Stomach (tissue), 8 donors: ENCODE measurements at regions not wholly inside any gene's neighbourhood (a gene's known extent, or its start where the extent isn't known, plus 50 kb on each side); places are given as distances from the start of the nearest gene placed in this dataset.

ENCODE experiments used
- DNase-seq, 2 donors: peaks; one replicate each; pipeline versions ENCODE4 v3.0.0 to v3.0.0-alpha.2; 2013 to 2019
- H3K27ac ChIP-seq, 5 donors: fragments of 200-600 bp in 4 of 5; sonication (generic) in 4 of 5; one replicate each; pipeline ENCODE4 v1.5.1; 2013 to 2019; ENCODE audit warnings: mild to moderate bottlenecking in 1 of 5, moderate library complexity in 1 of 5
- H3K27me3 ChIP-seq, 3 donors: fragments of 200-600 bp; sonication (generic); one replicate each; pipeline ENCODE4 v1.5.1; 2017 to 2019; ENCODE audit warnings: mixed run types in 1 of 3
- H3K36me3 ChIP-seq, 4 donors: fragments of 200-600 bp; sonication (generic); 1 replicate in 3 of 4; 2 replicates in 1 of 4; pipeline ENCODE4 v1.5.1; 2016 to 2019
- H3K4me1 ChIP-seq, 4 donors: fragments of 200-600 bp; sonication (generic); one replicate each; pipeline ENCODE4 v1.5.1; 2016 to 2019
- H3K4me3 ChIP-seq, 4 donors: fragments of 200-600 bp; sonication (generic) in 3 of 4; one replicate each; pipeline ENCODE4 v1.5.1; 2016 to 2019; ENCODE audit warnings: mild to moderate bottlenecking in 1 of 4
- H3K9me3 ChIP-seq, 4 donors: fragments of 200-600 bp; sonication (generic); one replicate each; pipeline ENCODE4 v1.5.1; 2016 to 2019
- EP300 ChIP-seq: sonication (generic); formaldehyde crosslinking; IDR thresholded peaks from one replicate; pipeline ENCODE4 v1.6.1; 2017; ENCODE audit warnings: antibody characterized with exemption
- POLR2A ChIP-seq, 4 donors: fragments of 450-650 bp; IDR thresholded peaks; one replicate each; pipeline ENCODE4 v1.6.1; 2016; ENCODE audit warnings: antibody characterized with exemption in 4 of 4, control low read depth in 2 of 4, mild to moderate bottlenecking in 1 of 4, moderate library complexity in 1 of 4
- POLR2AphosphoS5 ChIP-seq, 3 donors: sonication (generic); formaldehyde crosslinking; IDR thresholded peaks; one replicate each; pipeline ENCODE4 v1.6.1; 2016; ENCODE audit warnings: antibody characterized with exemption in 3 of 3
- WGBS, 5 donors: extraction: QIAGEN DNeasy Blood & Tissue Kit in 3 of 5; methylation state at CpG; one replicate each; pipeline versions ENCODE4 v1.1.5 to v1.1.7; 2013 to 2018; 5-methylcytosine and 5-hydroxymethylcytosine counted together
- intact Hi-C: fragments of 100-400 bp; cut with DNase I; formaldehyde crosslinking; loops from one replicate; pipeline ENCODE4 v1.15.1; 2023; ENCODE audit warnings: low total_unique reads
- TF ChIP-seq, protein P1 (sequence below), 7 experiments: fragments of 450-650 bp in 4 of 7; fragments of 200-600 bp in 3 of 7; sonication (generic) in 3 of 7; IDR thresholded peaks; one replicate each; pipeline ENCODE4 v1.5.1; 2016 to 2019; ENCODE audit warnings: antibody characterized with exemption in 7 of 7, control low read depth in 2 of 7, mild to moderate bottlenecking in 1 of 7
- donor health status: healthy with polysubstance abuse.
- donor health status: Bipolar disorder and iron deficiency.
- donor health status: healthy.

DNA sequence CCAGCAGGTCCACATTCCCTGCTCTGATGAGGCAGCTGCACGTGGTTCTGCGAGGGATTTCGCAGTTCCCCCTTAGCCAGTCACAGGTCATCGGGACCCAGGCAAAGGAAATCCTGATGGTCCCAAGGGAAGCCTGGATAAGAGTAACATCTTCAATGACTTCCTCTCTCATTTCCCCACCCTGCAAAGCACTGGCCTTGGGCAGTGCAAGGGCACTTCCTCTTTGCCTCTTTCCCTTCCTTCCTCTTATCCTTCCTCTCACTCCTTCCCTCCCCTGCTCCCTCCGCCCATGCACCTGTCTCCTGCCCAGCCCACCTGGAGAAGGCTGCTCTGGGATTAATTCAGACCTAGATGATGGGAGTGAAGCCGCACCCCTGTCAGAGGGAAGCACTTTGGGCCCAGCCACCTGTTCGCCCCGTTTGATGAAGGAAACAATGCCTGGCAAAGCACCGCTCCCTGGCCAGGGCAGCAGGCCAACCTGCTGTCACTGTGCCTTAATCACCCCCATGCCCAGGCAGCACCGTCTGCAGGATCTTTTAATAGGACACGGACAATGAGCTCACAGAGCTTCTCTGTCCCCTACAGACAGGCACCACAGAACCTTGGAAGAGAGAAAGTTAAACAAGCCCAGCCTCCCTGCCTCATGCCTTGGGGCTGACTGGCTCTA is 113.5 kb upstream of the PABPC3 start:
- no peak overlapping the region for H3K4me3 ChIP-seq
- H3K27ac ChIP-seq, result no peak overlapping the region
- peaks cover 0 to 44% (median 14%) of the 10 kb centered on the region in 3 donors for H3K27me3 ChIP-seq
- H3K9me3 ChIP-seq, result no peaks in the 10 kb centered on the region
- DNase-seq, result no peak
- no peaks in the 10 kb centered on the region for H3K36me3 ChIP-seq
- no peak for TF ChIP-seq EP300
- TF ChIP-seq POLR2A (IDR thresholded peaks at IDR 0.05), result no peak
- TF ChIP-seq, protein P1, sequence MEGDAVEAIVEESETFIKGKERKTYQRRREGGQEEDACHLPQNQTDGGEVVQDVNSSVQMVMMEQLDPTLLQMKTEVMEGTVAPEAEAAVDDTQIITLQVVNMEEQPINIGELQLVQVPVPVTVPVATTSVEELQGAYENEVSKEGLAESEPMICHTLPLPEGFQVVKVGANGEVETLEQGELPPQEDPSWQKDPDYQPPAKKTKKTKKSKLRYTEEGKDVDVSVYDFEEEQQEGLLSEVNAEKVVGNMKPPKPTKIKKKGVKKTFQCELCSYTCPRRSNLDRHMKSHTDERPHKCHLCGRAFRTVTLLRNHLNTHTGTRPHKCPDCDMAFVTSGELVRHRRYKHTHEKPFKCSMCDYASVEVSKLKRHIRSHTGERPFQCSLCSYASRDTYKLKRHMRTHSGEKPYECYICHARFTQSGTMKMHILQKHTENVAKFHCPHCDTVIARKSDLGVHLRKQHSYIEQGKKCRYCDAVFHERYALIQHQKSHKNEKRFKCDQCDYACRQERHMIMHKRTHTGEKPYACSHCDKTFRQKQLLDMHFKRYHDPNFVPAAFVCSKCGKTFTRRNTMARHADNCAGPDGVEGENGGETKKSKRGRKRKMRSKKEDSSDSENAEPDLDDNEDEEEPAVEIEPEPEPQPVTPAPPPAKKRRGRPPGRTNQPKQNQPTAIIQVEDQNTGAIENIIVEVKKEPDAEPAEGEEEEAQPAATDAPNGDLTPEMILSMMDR (IDR thresholded peaks at IDR 0.05), result no peak
- no peak for TF ChIP-seq POLR2AphosphoS5 (IDR thresholded peaks at IDR 0.05)
- WGBS, 5 donors, result 42 to 59% (median 44%) methylated on average over 9 to 11 of the region's 11 CpGs
- H3K4me1 ChIP-seq, result no peaks in the 10 kb centered on the region
- intact Hi-C loops, result no loop called here

DNA sequence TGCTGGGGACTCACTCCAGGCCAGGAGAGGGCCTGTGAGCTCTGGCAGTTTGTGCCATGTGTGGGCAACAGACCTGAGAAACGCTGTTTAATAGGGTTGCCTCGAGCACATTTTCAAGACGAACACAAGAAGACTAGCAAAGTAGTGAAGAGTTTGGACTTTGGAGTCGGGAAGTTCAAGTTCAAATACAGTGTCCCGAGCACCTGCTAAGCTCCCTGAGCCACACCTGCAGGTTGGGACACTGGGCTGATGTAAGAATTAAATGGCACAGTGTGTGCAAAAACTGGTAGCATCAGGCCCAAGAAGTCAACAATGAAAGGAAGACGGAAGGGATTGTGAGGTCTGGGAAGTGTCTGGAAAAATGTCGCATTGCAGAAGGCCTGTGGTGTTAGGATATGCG is 112.8 kb upstream of the PABPC3 start:
- Histone ChIP-seq H3K36me3 (no peaks in the 10 kb centered on the region), H3K9me3 (no peaks in the 10 kb centered on the region), H3K4me3 (no peak overlapping the region), H3K27me3 (peaks cover 0 to 49% (median 14%) of the 10 kb centered on the region in 3 donors), H3K4me1 (no peaks in the 10 kb centered on the region), H3K27ac (no peak overlapping the region)
- DNase-seq, result no peak
- intact Hi-C loops, result no loop called here
- 70 to 83% (median 73%) methylated on average over 8 of the region's 8 CpGs for WGBS, 5 donors
- no peak for TF ChIP-seq POLR2A (IDR thresholded peaks at IDR 0.05)
- TF ChIP-seq EP300, result no peak

DNA sequence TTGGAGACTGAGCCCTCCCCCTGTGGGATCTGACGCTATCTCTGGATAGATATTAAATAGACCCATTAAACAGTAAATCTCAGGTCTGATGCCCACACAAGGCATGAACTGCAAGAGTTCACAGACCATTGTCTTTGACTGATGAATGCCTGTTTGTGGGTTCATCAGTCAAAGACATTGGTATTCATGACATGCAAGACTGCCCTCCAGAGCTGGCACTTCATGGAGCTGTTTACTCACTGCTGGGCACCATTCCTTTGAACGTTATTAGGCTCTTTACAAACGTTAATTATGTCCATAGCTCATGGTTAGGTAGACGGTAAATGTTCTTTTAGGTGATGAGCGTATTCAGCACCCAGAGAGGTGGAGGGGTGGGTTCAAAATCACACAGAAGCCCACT is 111.8 kb upstream of the PABPC3 start:
- Histone ChIP-seq H3K4me3 (no peak overlapping the region), H3K27me3 (peaks cover 0 to 59% (median 16%) of the 10 kb centered on the region in 3 donors), H3K27ac (no peak overlapping the region), H3K4me1 (no peaks in the 10 kb centered on the region), H3K9me3 (no peaks in the 10 kb centered on the region), H3K36me3 (no peaks in the 10 kb centered on the region)
- WGBS, 5 donors, result 70 to 75% (median 73%) methylated on average over 5 of the region's 5 CpGs
- intact Hi-C loops, result no loop called here
- DNase-seq, result no peak
- no peak for TF ChIP-seq EP300
- TF ChIP-seq POLR2A (IDR thresholded peaks at IDR 0.05), result no peak
- TF ChIP-seq, protein P1 (IDR thresholded peaks at IDR 0.05), result no peak
- no peak for TF ChIP-seq POLR2AphosphoS5 (IDR thresholded peaks at IDR 0.05)

DNA sequence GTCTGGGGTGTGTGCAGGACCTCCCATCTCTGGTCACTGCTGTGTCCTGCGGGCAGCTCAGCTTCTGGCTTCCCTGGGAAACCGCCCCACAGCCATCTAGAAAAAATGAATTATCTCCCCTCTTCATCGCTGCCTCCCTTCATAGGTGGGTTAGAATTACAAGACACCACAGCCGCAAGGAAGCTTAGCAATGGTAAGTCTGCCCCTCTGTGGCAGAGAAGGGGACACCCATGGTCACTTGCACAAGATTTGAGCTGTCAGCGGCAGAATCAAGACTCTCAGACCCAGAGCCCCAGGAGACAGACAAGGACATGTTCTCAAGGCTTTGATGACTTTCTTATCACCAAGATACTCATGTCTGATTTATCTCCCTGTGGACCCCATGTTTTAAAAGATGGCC is 110.8 kb upstream of the PABPC3 start:
- DNase-seq, result no peak
- intact Hi-C loops, result no loop called here
- Histone ChIP-seq H3K4me1 (no peaks in the 10 kb centered on the region), H3K36me3 (no peaks in the 10 kb centered on the region), H3K27ac (no peak overlapping the region), H3K4me3 (no peak overlapping the region), H3K27me3 (peaks cover 0 to 63% (median 17%) of the 10 kb centered on the region in 3 donors), H3K9me3 (no peaks in the 10 kb centered on the region)
- 73 to 84% (median 78%) methylated on average over 2 to 5 of the region's 5 CpGs for WGBS, 5 donors
- TF ChIP-seq POLR2A (IDR thresholded peaks at IDR 0.05) (no peak), POLR2AphosphoS5 (IDR thresholded peaks at IDR 0.05) (no peak), EP300 (no peak)
- TF ChIP-seq, protein P1 (IDR thresholded peaks at IDR 0.05), result no peak

DNA sequence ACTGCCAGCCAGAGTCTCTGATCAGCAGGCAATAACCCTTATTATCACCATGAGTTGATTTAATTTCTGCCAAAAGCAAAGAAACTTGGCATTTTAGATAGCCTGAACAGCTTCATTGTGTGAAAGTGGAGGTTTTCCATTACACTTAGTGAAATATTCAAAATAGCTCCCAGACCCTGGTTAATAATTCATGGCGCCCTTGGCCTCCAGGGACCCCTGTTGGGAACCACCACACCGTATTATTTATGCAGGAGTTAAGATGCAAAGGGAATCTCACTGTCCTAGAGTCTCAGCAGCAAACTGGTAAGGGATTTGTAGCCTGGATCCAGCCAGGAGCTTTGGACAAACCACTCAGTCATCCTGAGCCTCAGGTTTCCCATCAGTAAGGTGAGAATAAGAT is 110.0 kb upstream of the PABPC3 start:
- no peak overlapping the region for H3K4me3 ChIP-seq
- no peaks in the 10 kb centered on the region for H3K9me3 ChIP-seq
- intact Hi-C loops, result no loop called here
- 50 to 57% (median 53%) methylated on average over 2 of the region's 2 CpGs for WGBS, 5 donors
- no peak overlapping the region for H3K27ac ChIP-seq
- peaks cover 0 to 63% (median 17%) of the 10 kb centered on the region in 3 donors for H3K27me3 ChIP-seq
- no peaks in the 10 kb centered on the region for H3K36me3 ChIP-seq
- no peaks in the 10 kb centered on the region for H3K4me1 ChIP-seq
- TF ChIP-seq POLR2AphosphoS5 (IDR thresholded peaks at IDR 0.05) (no peak), POLR2A (IDR thresholded peaks at IDR 0.05) (no peak), EP300 (no peak)
- TF ChIP-seq, protein P1 (IDR thresholded peaks at IDR 0.05), result no peak
- DNase-seq, result no peak
